ENCODE measurements at regions not wholly inside any gene's neighbourhood (a gene's known extent, or its start where the extent isn't known, plus 50 kb on each side); places are given as distances from the start of the nearest gene placed in this dataset.

- no peak overlapping the region for H3K4me3 ChIP-seq (ENCODE audit: low read length)
- no peak overlapping the region for H3K27ac ChIP-seq (ENCODE audit: low read depth, low read length)
- no peak for DNase-seq
- H3K4me3 Mint-ChIP-seq, result no peak overlapping the region
- no peaks in the 10 kb centered on the region for H3K36me3 Mint-ChIP-seq
- no peak overlapping the region for H3K27ac Mint-ChIP-seq
- no peaks in the 10 kb centered on the region for H3K27me3 ChIP-seq (ENCODE audit: insufficient read depth, low read length, poor library complexity, severe bottlenecking)
- no peaks in the 10 kb centered on the region for H3K9me3 ChIP-seq (ENCODE audit: low read length)
- no peaks in the 10 kb centered on the region for H3K4me1 Mint-ChIP-seq
- ChIA-PET CTCF (no interaction called here), POLR2A (no interaction called here)
- no peaks in the 10 kb centered on the region for H3K36me3 ChIP-seq (ENCODE audit: insufficient read depth, low read length)
- H3K27me3 Mint-ChIP-seq, result peaks cover 0 to 1% of the 10 kb centered on the region in 2 donors
- no peaks in the 10 kb centered on the region for H3K9me3 Mint-ChIP-seq
- H3K4me1 ChIP-seq (ENCODE audit: insufficient read depth, low read length), result no peaks in the 10 kb centered on the region
These were observed 189.3 kb downstream of the DEPDC1B start for GRCh38 chr5:60510663-60511062.

- CTCF ChIA-PET, result no interaction called here
These were observed 189.9 kb downstream of the DEPDC1B start for GRCh38 chr5:60510049-60510448.

GRCh38 chr5:60509519-60509918 lies 190.4 kb downstream of the DEPDC1B start:
- ChIA-PET POLR2A (no interaction called here), CTCF (no interaction called here)
- H3K27me3 ChIP-seq (ENCODE audit: insufficient read depth, low read length, poor library complexity, severe bottlenecking), result no peaks in the 10 kb centered on the region
- no peaks in the 10 kb centered on the region for H3K36me3 Mint-ChIP-seq
- no peak overlapping the region for H3K27ac Mint-ChIP-seq
- no peaks in the 10 kb centered on the region for H3K36me3 ChIP-seq (ENCODE audit: insufficient read depth, low read length)
- H3K4me3 ChIP-seq (ENCODE audit: low read length), result no peak overlapping the region
- H3K4me1 Mint-ChIP-seq, result no peaks in the 10 kb centered on the region
- H3K27me3 Mint-ChIP-seq, result peaks cover 0 to 1% of the 10 kb centered on the region in 2 donors
- no peaks in the 10 kb centered on the region for H3K9me3 ChIP-seq (ENCODE audit: low read length)
- H3K9me3 Mint-ChIP-seq, result no peaks in the 10 kb centered on the region
- H3K4me3 Mint-ChIP-seq, result no peak overlapping the region
- no peak for DNase-seq
- H3K27ac ChIP-seq (ENCODE audit: low read depth, low read length), result no peak overlapping the region
- H3K4me1 ChIP-seq (ENCODE audit: insufficient read depth, low read length), result no peaks in the 10 kb centered on the region

More at GRCh38 chr5:60510049-60510448, 189.9 kb downstream of the DEPDC1B start:
- Histone ChIP-seq H3K4me1 (ENCODE audit: insufficient read depth, low read length) (no peaks in the 10 kb centered on the region), H3K4me3 (ENCODE audit: low read length) (no peak overlapping the region), H3K36me3 (ENCODE audit: insufficient read depth, low read length) (no peaks in the 10 kb centered on the region), H3K27ac (ENCODE audit: low read depth, low read length) (no peak overlapping the region), H3K9me3 (ENCODE audit: low read length) (no peaks in the 10 kb centered on the region), H3K27me3 (ENCODE audit: insufficient read depth, low read length, poor library complexity, severe bottlenecking) (no peaks in the 10 kb centered on the region)
- H3K4me1 Mint-ChIP-seq, result no peaks in the 10 kb centered on the region
- no peaks in the 10 kb centered on the region for H3K36me3 Mint-ChIP-seq
- H3K27me3 Mint-ChIP-seq, result peaks cover 0 to 1% of the 10 kb centered on the region in 2 donors
- DNase-seq, result no peak
- POLR2A ChIA-PET, result no interaction called here
- H3K9me3 Mint-ChIP-seq, result no peaks in the 10 kb centered on the region
- H3K27ac Mint-ChIP-seq, result no peak overlapping the region
- H3K4me3 Mint-ChIP-seq, result no peak overlapping the region

- H3K4me1 Mint-ChIP-seq, result no peaks in the 10 kb centered on the region
- H3K4me3 ChIP-seq (ENCODE audit: low read length), result no peak overlapping the region
- no peaks in the 10 kb centered on the region for H3K9me3 ChIP-seq (ENCODE audit: low read length)
- H3K4me3 Mint-ChIP-seq, result no peak overlapping the region
- ChIA-PET CTCF (no interaction called here), POLR2A (no interaction called here)
- H3K27me3 ChIP-seq (ENCODE audit: insufficient read depth, low read length, poor library complexity, severe bottlenecking), result no peaks in the 10 kb centered on the region
- no peaks in the 10 kb centered on the region for H3K36me3 ChIP-seq (ENCODE audit: insufficient read depth, low read length)
- H3K4me1 ChIP-seq (ENCODE audit: insufficient read depth, low read length), result no peaks in the 10 kb centered on the region
- H3K27ac ChIP-seq (ENCODE audit: low read depth, low read length), result no peak overlapping the region
- H3K9me3 Mint-ChIP-seq, result no peaks in the 10 kb centered on the region
- no peak for DNase-seq
- no peak overlapping the region for H3K27ac Mint-ChIP-seq
- H3K36me3 Mint-ChIP-seq, result no peaks in the 10 kb centered on the region
- peaks cover 0 to 1% of the 10 kb centered on the region in 2 donors for H3K27me3 Mint-ChIP-seq
These were observed 192.3 kb downstream of the DEPDC1B start for GRCh38 chr5:60507687-60508086.

GRCh38 chr5:60505373-60506171 lies 194.4 kb downstream of the DEPDC1B start:
- Mint-ChIP-seq H3K4me3 (no peak overlapping the region), H3K4me1 (no peaks in the 10 kb centered on the region), H3K9me3 (peaks cover 0 to 3% (median 0%) of the 10 kb centered on the region in 5 donors), H3K36me3 (no peaks in the 10 kb centered on the region), H3K27ac (no peak overlapping the region), H3K27me3 (peaks cover 0 to 1% of the 10 kb centered on the region in 2 donors)
- no peak overlapping the region for H3K4me3 ChIP-seq (ENCODE audit: low read length)
- no peaks in the 10 kb centered on the region for H3K36me3 ChIP-seq (ENCODE audit: insufficient read depth, low read length)
- H3K27ac ChIP-seq (ENCODE audit: low read depth, low read length), result no peak overlapping the region
- ChIA-PET CTCF (no interaction called here), POLR2A (no interaction called here)
- no peaks in the 10 kb centered on the region for H3K4me1 ChIP-seq (ENCODE audit: insufficient read depth, low read length)
- no peaks in the 10 kb centered on the region for H3K9me3 ChIP-seq (ENCODE audit: low read length)
- DNase-seq, result no peak
- H3K27me3 ChIP-seq (ENCODE audit: insufficient read depth, low read length, poor library complexity, severe bottlenecking), result no peaks in the 10 kb centered on the region

GRCh38 chr5:60504342-60504741 lies 195.6 kb downstream of the DEPDC1B start:
- Mint-ChIP-seq H3K4me3 (no peak overlapping the region), H3K27me3 (no peaks in the 10 kb centered on the region)

GRCh38 chr5:60503771-60504170 lies 196.2 kb downstream of the DEPDC1B start:
- Mint-ChIP-seq H3K4me1 (no peaks in the 10 kb centered on the region), H3K4me3 (no peak overlapping the region), H3K9me3 (peaks cover 0 to 3% (median 0%) of the 10 kb centered on the region in 5 donors), H3K36me3 (no peaks in the 10 kb centered on the region), H3K27ac (no peak overlapping the region), H3K27me3 (no peaks in the 10 kb centered on the region)
- no peaks in the 10 kb centered on the region for H3K36me3 ChIP-seq (ENCODE audit: insufficient read depth, low read length)
- DNase-seq, result no peak
- no peak overlapping the region for H3K27ac ChIP-seq (ENCODE audit: low read depth, low read length)
- H3K4me1 ChIP-seq (ENCODE audit: insufficient read depth, low read length), result no peaks in the 10 kb centered on the region
- no peak overlapping the region for H3K4me3 ChIP-seq (ENCODE audit: low read length)
- POLR2A ChIA-PET, result no interaction called here
- CTCF ChIA-PET, result no interaction called here
- no peaks in the 10 kb centered on the region for H3K27me3 ChIP-seq (ENCODE audit: insufficient read depth, low read length, poor library complexity, severe bottlenecking)
- no peaks in the 10 kb centered on the region for H3K9me3 ChIP-seq (ENCODE audit: low read length)

More at GRCh38 chr5:60504342-60504741, 195.6 kb downstream of the DEPDC1B start:
- DNase-seq, result no peak
- ChIA-PET POLR2A (no interaction called here), CTCF (no interaction called here)
- H3K27ac Mint-ChIP-seq, result no peak overlapping the region
- no peaks in the 10 kb centered on the region for H3K9me3 ChIP-seq (ENCODE audit: low read length)
- no peaks in the 10 kb centered on the region for H3K4me1 ChIP-seq (ENCODE audit: insufficient read depth, low read length)
- H3K36me3 Mint-ChIP-seq, result no peaks in the 10 kb centered on the region
- no peaks in the 10 kb centered on the region for H3K4me1 Mint-ChIP-seq
- no peaks in the 10 kb centered on the region for H3K36me3 ChIP-seq (ENCODE audit: insufficient read depth, low read length)
- no peak overlapping the region for H3K27ac ChIP-seq (ENCODE audit: low read depth, low read length)
- no peaks in the 10 kb centered on the region for H3K27me3 ChIP-seq (ENCODE audit: insufficient read depth, low read length, poor library complexity, severe bottlenecking)
- H3K9me3 Mint-ChIP-seq, result peaks cover 0 to 3% (median 0%) of the 10 kb centered on the region in 5 donors
- no peak overlapping the region for H3K4me3 ChIP-seq (ENCODE audit: low read length)

- DNase-seq, result no peak
- Mint-ChIP-seq H3K4me3 (no peak overlapping the region), H3K27me3 (no peaks in the 10 kb centered on the region), H3K9me3 (peaks cover 0 to 5% (median 0%) of the 10 kb centered on the region in 5 donors), H3K36me3 (no peaks in the 10 kb centered on the region), H3K27ac (peak overlapping the region in 1 of 8 donors; percentile 1), H3K4me1 (no peaks in the 10 kb centered on the region)
- Histone ChIP-seq H3K9me3 (ENCODE audit: low read length) (no peaks in the 10 kb centered on the region), H3K4me3 (ENCODE audit: low read length) (no peak overlapping the region), H3K27ac (ENCODE audit: low read depth, low read length) (no peak overlapping the region), H3K4me1 (ENCODE audit: insufficient read depth, low read length) (no peaks in the 10 kb centered on the region), H3K27me3 (ENCODE audit: insufficient read depth, low read length, poor library complexity, severe bottlenecking) (no peaks in the 10 kb centered on the region), H3K36me3 (ENCODE audit: insufficient read depth, low read length) (no peaks in the 10 kb centered on the region)
- ChIA-PET POLR2A (no interaction called here), CTCF (no interaction called here)
These were observed 202.1 kb downstream of the DEPDC1B start for GRCh38 chr5:60497706-60498500.
